ENCODE measurements at regions not wholly inside any gene's neighbourhood (a gene's known extent, or its start where the extent isn't known, plus 50 kb on each side); places are given as distances from the start of the nearest gene placed in this dataset.
"Not testable (repeated sequence)": the region's sequence is repeated elsewhere in the genome, so short reads cannot be mapped to it uniquely, and the experiment has no call there.

- BruUV-seq (replicated peaks), result no TSS peak
- no peak overlapping the region for H3K9ac ChIP-seq (replicated peaks; ENCODE audit: extremely low read depth, insufficient read depth, low read length)
- no peak for TF ChIP-seq GATA2 (IDR thresholded peaks at IDR 0.05; ENCODE audit: insufficient read depth, insufficient read length, low read depth, low read length)
- TF ChIP-seq FOS (IDR thresholded peaks at IDR 0.05; ENCODE audit: borderline replicate concordance, insufficient read depth, low read length), result no peak
- TF ChIP-seq JUN (IDR thresholded peaks at IDR 0.05; ENCODE audit: borderline replicate concordance, insufficient read depth, insufficient read length, low read depth), result no peak
- no peak for DNase-seq (ENCODE audit: low read depth, low spot score)
- no peaks in the 10 kb centered on the region for H3K9me1 ChIP-seq (replicated peaks; ENCODE audit: control insufficient read depth, extremely low read depth, insufficient read depth, low read length)
- no peak for FAIRE-seq
- dilution Hi-C loops (cut with MboI; ENCODE audit: extremely low pct_ligation_motif_present, low sequenced_read_pairs), result no loop called here
- H3K4me2 ChIP-seq (ENCODE audit: insufficient read depth, low read length), result no peak overlapping the region
- CTCF ChIA-PET, result no interaction called here
- H3K9me3 ChIP-seq (replicated peaks; ENCODE audit: control insufficient read depth, insufficient read depth, low read length), result no peaks in the 10 kb centered on the region
- no peak overlapping the region for H2AFZ ChIP-seq (ENCODE audit: low read depth, low read length)
- no peaks in the 10 kb centered on the region for H4K20me1 ChIP-seq (replicated peaks; ENCODE audit: control insufficient read depth, extremely low read depth, insufficient read depth, low read length)
- no peaks in the 10 kb centered on the region for H3K79me2 ChIP-seq (ENCODE audit: control insufficient read depth, insufficient read depth, low read length)
- POLR2A ChIA-PET, result no interaction called here
- H3K4me1 ChIP-seq (ENCODE audit: control insufficient read depth, extremely low read depth, insufficient read depth, low read length), result no peaks in the 10 kb centered on the region
- no peaks in the 10 kb centered on the region for H3K27me3 ChIP-seq (ENCODE audit: control insufficient read depth in 2 of 2, insufficient read depth in 2 of 2, low read length in 2 of 2)
- intact Hi-C loops (cut with micrococcal nuclease), result no loop called here
- H3K36me3 ChIP-seq (ENCODE audit: control insufficient read depth in 2 of 2, extremely low read depth in 1 of 2, insufficient read depth in 2 of 2, low read length in 2 of 2), result no peaks in the 10 kb centered on the region
- no peak overlapping the region for H3K27ac ChIP-seq (ENCODE audit: insufficient read depth, low read depth, low read length)
- H3K4me3 ChIP-seq (replicated peaks in 1 of 3; ENCODE audit: insufficient read depth in 1 of 3, low read depth in 1 of 3, low read length in 3 of 3), result no peak overlapping the region
These were observed 69.0 kb downstream of the MINAR1 start for GRCh38 chr15:79501086-79501485.

- no peak for FAIRE-seq
- ChIA-PET CTCF (no interaction called here), POLR2A (no interaction called here)
- intact Hi-C loops (cut with micrococcal nuclease), result loop anchor here (5.0 kb wide), 1 partner anchor 436 kb away; no protein-coding TSS in a partner anchor
- dilution Hi-C loops (cut with MboI; ENCODE audit: extremely low pct_ligation_motif_present, low sequenced_read_pairs), result no loop called here
- BruUV-seq (replicated peaks), result no TSS peak
- no peaks in the 10 kb centered on the region for H3K36me3 ChIP-seq (ENCODE audit: control insufficient read depth in 2 of 2, extremely low read depth in 1 of 2, insufficient read depth in 2 of 2, low read length in 2 of 2)
- H2AFZ ChIP-seq (ENCODE audit: low read depth, low read length), result no peak overlapping the region
- H3K9me3 ChIP-seq (replicated peaks; ENCODE audit: control insufficient read depth, insufficient read depth, low read length), result no peaks in the 10 kb centered on the region
- no peaks in the 10 kb centered on the region for H3K4me1 ChIP-seq (ENCODE audit: control insufficient read depth, extremely low read depth, insufficient read depth, low read length)
- H4K20me1 ChIP-seq (replicated peaks; ENCODE audit: control insufficient read depth, extremely low read depth, insufficient read depth, low read length), result no peaks in the 10 kb centered on the region
- H3K4me2 ChIP-seq (ENCODE audit: insufficient read depth, low read length), result no peak overlapping the region
- H3K4me3 ChIP-seq (replicated peaks in 1 of 3; ENCODE audit: insufficient read depth in 1 of 3, low read depth in 1 of 3, low read length in 3 of 3), result no peak overlapping the region
- no peak for DNase-seq (ENCODE audit: low read depth, low spot score)
- TF ChIP-seq JUN (IDR thresholded peaks at IDR 0.05; ENCODE audit: borderline replicate concordance, insufficient read depth, insufficient read length, low read depth) (no peak), FOS (IDR thresholded peaks at IDR 0.05; ENCODE audit: borderline replicate concordance, insufficient read depth, low read length) (no peak)
- H3K79me2 ChIP-seq (ENCODE audit: control insufficient read depth, insufficient read depth, low read length), result no peaks in the 10 kb centered on the region
- no peak overlapping the region for H3K27ac ChIP-seq (ENCODE audit: insufficient read depth, low read depth, low read length)
- H3K9ac ChIP-seq (replicated peaks; ENCODE audit: extremely low read depth, insufficient read depth, low read length), result no peak overlapping the region
- H3K27me3 ChIP-seq (ENCODE audit: control insufficient read depth in 2 of 2, insufficient read depth in 2 of 2, low read length in 2 of 2), result no peaks in the 10 kb centered on the region
- H3K9me1 ChIP-seq (replicated peaks; ENCODE audit: control insufficient read depth, extremely low read depth, insufficient read depth, low read length), result no peaks in the 10 kb centered on the region
These were observed 73.8 kb downstream of the MINAR1 start for GRCh38 chr15:79505956-79506355.

GRCh38 chr15:79512844-79513243 lies 80.7 kb downstream of the MINAR1 start:
- FAIRE-seq; DNase-seq (ENCODE audit: low read depth, low spot score); H3K4me2 ChIP-seq (ENCODE audit: insufficient read depth, low read length); intact Hi-C loops (cut with micrococcal nuclease); CTCF ChIA-PET; BruUV-seq (replicated peaks); H3K79me2 ChIP-seq (ENCODE audit: control insufficient read depth, insufficient read depth, low read length); H3K4me1 ChIP-seq (ENCODE audit: control insufficient read depth, extremely low read depth, insufficient read depth, low read length); H3K4me3 ChIP-seq (replicated peaks in 1 of 3; ENCODE audit: insufficient read depth in 1 of 3, low read depth in 1 of 3, low read length in 3 of 3); H3K27me3 ChIP-seq (ENCODE audit: control insufficient read depth in 2 of 2, insufficient read depth in 2 of 2, low read length in 2 of 2); H3K9me1 ChIP-seq (replicated peaks; ENCODE audit: control insufficient read depth, extremely low read depth, insufficient read depth, low read length); H3K9me3 ChIP-seq (replicated peaks; ENCODE audit: control insufficient read depth, insufficient read depth, low read length); H2AFZ ChIP-seq (ENCODE audit: low read depth, low read length); H3K9ac ChIP-seq (replicated peaks; ENCODE audit: extremely low read depth, insufficient read depth, low read length); H3K27ac ChIP-seq (ENCODE audit: insufficient read depth, low read depth, low read length); POLR2A ChIA-PET; dilution Hi-C loops (cut with MboI; ENCODE audit: extremely low pct_ligation_motif_present, low sequenced_read_pairs); H3K36me3 ChIP-seq (ENCODE audit: control insufficient read depth in 2 of 2, extremely low read depth in 1 of 2, insufficient read depth in 2 of 2, low read length in 2 of 2); H4K20me1 ChIP-seq (replicated peaks; ENCODE audit: control insufficient read depth, extremely low read depth, insufficient read depth, low read length): not testable (repeated sequence)

Measured in endothelial cell of umbilical vein (primary cell).